Lower lobe of right lung (tissue), 2 donors: ENCODE measurements at regions not wholly inside any gene's neighbourhood (a gene's known extent, or its start where the extent isn't known, plus 50 kb on each side); places are given as distances from the start of the nearest gene placed in this dataset.
"Not testable (repeated sequence)": the region's sequence is repeated elsewhere in the genome, so short reads cannot be mapped to it uniquely, and the experiment has no call there.

ENCODE experiments used
- ATAC-seq, 2 donors: fragments of 200-7000 bp; cut with Tn5 transposase; one replicate each; pipeline ENCODE4 v1.9.1; 2020 to 2022; ENCODE audit warnings: mild to moderate bottlenecking in 2 of 2, moderate library complexity in 2 of 2
- DNase-seq: peaks from one replicate; pipeline ENCODE4 v3.0.0-alpha.2; 2020
- H3K27ac ChIP-seq: fragments of 200-600 bp; one replicate; pipeline ENCODE4 v1.8.0; 2022
- H3K27me3 ChIP-seq: fragments of 200-600 bp; one replicate; pipeline ENCODE4 v1.8.0; 2022; ENCODE audit warnings: low read depth
- H3K36me3 ChIP-seq: fragments of 200-600 bp; one replicate; pipeline ENCODE4 v1.8.0; 2022; ENCODE audit warnings: mild to moderate bottlenecking
- H3K4me1 ChIP-seq: fragments of 200-600 bp; one replicate; pipeline ENCODE4 v1.8.0; 2022
- H3K4me3 ChIP-seq: fragments of 200-600 bp; one replicate; pipeline ENCODE4 v1.8.0; 2022; ENCODE audit warnings: mild to moderate bottlenecking
- H3K9me3 ChIP-seq: fragments of 200-600 bp; one replicate; pipeline ENCODE4 v1.8.0; 2022
- intact Hi-C: fragments of 100-400 bp; cut with DNase I; formaldehyde crosslinking; loops from one replicate; pipeline ENCODE4 v1.11.0; 2022
- TF ChIP-seq, protein P1 (sequence below): fragments of 200-600 bp; IDR thresholded peaks from one replicate; pipeline ENCODE4 v1.8.0; 2022; ENCODE audit warnings: antibody characterized with exemption, mild to moderate bottlenecking
- donor health status: DM: no; HTN: yes; CAD: no; lungs with severe emphysema.

GRCh38 chrX:103428525-103428924, 52.2 kb downstream of the BEX3 start:
- Histone ChIP-seq H3K4me1 (no peaks in the 10 kb centered on the region), H3K27ac (no peak overlapping the region), H3K9me3 (no peaks in the 10 kb centered on the region), H3K4me3 (no peak overlapping the region), H3K27me3 (no peaks in the 10 kb centered on the region), H3K36me3 (no peaks in the 10 kb centered on the region)
- DNase-seq, result no peak
- no peak for ATAC-seq
- intact Hi-C loops, result no loop called here
- TF ChIP-seq, protein P1, sequence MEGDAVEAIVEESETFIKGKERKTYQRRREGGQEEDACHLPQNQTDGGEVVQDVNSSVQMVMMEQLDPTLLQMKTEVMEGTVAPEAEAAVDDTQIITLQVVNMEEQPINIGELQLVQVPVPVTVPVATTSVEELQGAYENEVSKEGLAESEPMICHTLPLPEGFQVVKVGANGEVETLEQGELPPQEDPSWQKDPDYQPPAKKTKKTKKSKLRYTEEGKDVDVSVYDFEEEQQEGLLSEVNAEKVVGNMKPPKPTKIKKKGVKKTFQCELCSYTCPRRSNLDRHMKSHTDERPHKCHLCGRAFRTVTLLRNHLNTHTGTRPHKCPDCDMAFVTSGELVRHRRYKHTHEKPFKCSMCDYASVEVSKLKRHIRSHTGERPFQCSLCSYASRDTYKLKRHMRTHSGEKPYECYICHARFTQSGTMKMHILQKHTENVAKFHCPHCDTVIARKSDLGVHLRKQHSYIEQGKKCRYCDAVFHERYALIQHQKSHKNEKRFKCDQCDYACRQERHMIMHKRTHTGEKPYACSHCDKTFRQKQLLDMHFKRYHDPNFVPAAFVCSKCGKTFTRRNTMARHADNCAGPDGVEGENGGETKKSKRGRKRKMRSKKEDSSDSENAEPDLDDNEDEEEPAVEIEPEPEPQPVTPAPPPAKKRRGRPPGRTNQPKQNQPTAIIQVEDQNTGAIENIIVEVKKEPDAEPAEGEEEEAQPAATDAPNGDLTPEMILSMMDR, result no peak

DNA sequence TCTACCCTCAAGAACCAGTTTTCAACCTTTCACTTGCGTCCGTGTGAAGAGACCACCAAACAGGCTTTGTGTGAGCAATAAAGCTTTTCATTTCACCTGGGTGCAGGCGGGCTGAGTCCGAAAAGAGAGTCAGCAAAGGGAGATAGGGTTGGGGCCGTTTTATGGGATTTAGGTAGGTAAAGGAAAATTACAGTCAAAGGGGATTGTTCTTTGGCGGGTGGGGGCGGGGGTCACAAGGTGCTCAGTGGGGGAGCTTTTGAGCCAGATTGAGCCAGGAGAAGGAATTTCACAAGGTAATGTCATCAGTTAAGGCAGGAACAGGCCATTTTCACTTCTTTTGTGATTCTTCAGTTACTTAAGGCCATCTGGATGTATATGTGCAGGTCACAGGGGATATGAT, 52.7 kb downstream of the BEX3 start:
- H3K27ac ChIP-seq, H3K27me3 ChIP-seq, DNase-seq, H3K4me3 ChIP-seq, H3K9me3 ChIP-seq, H3K4me1 ChIP-seq, H3K36me3 ChIP-seq, ATAC-seq, intact Hi-C loops: not testable (repeated sequence)

- intact Hi-C loops, result no loop called here
- ATAC-seq, result no peak
- peak overlapping the region; percentile 11 for H3K27ac ChIP-seq
- TF ChIP-seq, protein P1, result no peak
- no peak for DNase-seq
- no peaks in the 10 kb centered on the region for H3K36me3 ChIP-seq
- no peaks in the 10 kb centered on the region for H3K27me3 ChIP-seq
- no peak overlapping the region for H3K4me3 ChIP-seq
- H3K4me1 ChIP-seq, result no peaks in the 10 kb centered on the region
- H3K9me3 ChIP-seq, result no peaks in the 10 kb centered on the region
Observed at GRCh38 chrX:103431316-103431715, 55.0 kb downstream of the BEX3 start.

GRCh38 chrX:103432841-103433240, 56.5 kb downstream of the BEX3 start:
- H3K9me3 ChIP-seq, H3K27ac ChIP-seq, H3K27me3 ChIP-seq, H3K36me3 ChIP-seq, H3K4me1 ChIP-seq, H3K4me3 ChIP-seq, intact Hi-C loops, ATAC-seq, DNase-seq: not testable (repeated sequence)

GRCh38 chrX:103437147-103437873, 61.0 kb downstream of the BEX3 start:
- Histone ChIP-seq H3K27ac (no peak overlapping the region), H3K36me3 (no peaks in the 10 kb centered on the region), H3K4me3 (no peak overlapping the region), H3K9me3 (no peaks in the 10 kb centered on the region), H3K27me3 (no peaks in the 10 kb centered on the region), H3K4me1 (no peaks in the 10 kb centered on the region)
- ATAC-seq, result no peak
- TF ChIP-seq, protein P1, result no peak
- intact Hi-C loops, result no loop called here
- DNase-seq, result no peak

DNA sequence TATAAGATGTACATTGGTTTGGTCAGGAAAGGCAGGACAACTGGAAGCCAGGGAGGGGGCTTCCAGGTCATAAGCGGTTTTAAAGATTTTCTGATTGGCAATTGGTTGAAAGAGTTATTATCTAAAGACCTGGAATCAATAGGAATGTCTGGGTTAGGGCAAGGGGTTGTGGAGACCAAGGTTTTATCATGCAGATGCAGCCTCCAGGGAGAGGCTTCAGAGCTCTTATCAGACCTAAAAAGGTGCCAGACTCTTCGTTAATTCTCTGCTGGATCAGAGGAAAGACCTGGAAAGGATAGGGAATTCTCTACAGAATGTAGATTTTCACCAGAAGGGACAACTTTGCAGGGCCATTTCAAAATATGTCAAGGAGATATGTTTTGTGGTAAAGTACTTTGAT, 62.8 kb downstream of the BEX3 start:
- Histone ChIP-seq H3K9me3 (no peaks in the 10 kb centered on the region), H3K4me3 (no peak overlapping the region), H3K27ac (no peak overlapping the region), H3K27me3 (no peaks in the 10 kb centered on the region), H3K36me3 (no peaks in the 10 kb centered on the region), H3K4me1 (no peaks in the 10 kb centered on the region)
- DNase-seq, result no peak
- intact Hi-C loops, result no loop called here
- TF ChIP-seq, protein P1, result no peak
- ATAC-seq, result no peak
